Bronchial epithelial cell (primary cell): ENCODE measurements at regions not wholly inside any gene's neighbourhood (a gene's known extent, or its start where the extent isn't known, plus 50 kb on each side); places are given as distances from the start of the nearest gene placed in this dataset.
A peak's percentile ranks its signal among the peaks of the same experiment; 100 is the strongest.

Experiments used
- DNase-seq: peaks from one replicate; pipeline ENCODE4 v3.0.0-alpha.2; 2010; ENCODE audit warnings: low read depth
- FAIRE-seq: peaks from 2 replicates; lab custom pipeline; 2011; peaks lifted over from hg19 to GRCh38; lab: Jason Lieb, UNC
- H3K27me3 ChIP-seq: 2 replicates; pipeline ENCODE4 v1.5.1; 2011; ENCODE audit warnings: low read length; ENCODE audit not compliant: control insufficient read depth, insufficient read depth
- H3K36me3 ChIP-seq: 2 replicates; pipeline ENCODE4 v1.5.1; 2011; ENCODE audit warnings: low read length; ENCODE audit not compliant: control insufficient read depth, insufficient read depth
- H3K4me3 ChIP-seq: 2 replicates; pipeline ENCODE4 v1.5.1; 2011; ENCODE audit warnings: mild to moderate bottlenecking, low read depth, low read length, control low read depth
- CTCF ChIP-seq: IDR thresholded peaks from 2 replicates; pipeline ENCODE4 v1.5.1; 2011; ENCODE audit warnings: mild to moderate bottlenecking, moderate library complexity, low read length, control low read depth, inconsistent platforms; ENCODE audit not compliant: insufficient read depth, severe bottlenecking

GRCh38 chr5:17326600-17327037, 109.2 kb downstream of the BASP1 start:
- FAIRE-seq, result no peak
- Histone ChIP-seq H3K36me3 (no peaks in the 10 kb centered on the region), H3K4me3 (no peak overlapping the region), H3K27me3 (no peaks in the 10 kb centered on the region)
- no peak for TF ChIP-seq CTCF
- DNase-seq, result no peak

- TF ChIP-seq CTCF, result no peak
- no peaks in the 10 kb centered on the region for H3K27me3 ChIP-seq
- DNase-seq (no peak), FAIRE-seq (no peak)
- no peaks in the 10 kb centered on the region for H3K36me3 ChIP-seq
- no peak overlapping the region for H3K4me3 ChIP-seq
Measured at GRCh38 chr5:17327048-17327625, 109.7 kb downstream of the BASP1 start.

- H3K27me3 ChIP-seq, result no peaks in the 10 kb centered on the region
- FAIRE-seq (no peak), DNase-seq (no peak)
- H3K36me3 ChIP-seq, result no peaks in the 10 kb centered on the region
- TF ChIP-seq CTCF, result no peak
- H3K4me3 ChIP-seq, result no peak overlapping the region
Measured at GRCh38 chr5:17329571-17329970, 112.1 kb downstream of the BASP1 start.

- Histone ChIP-seq H3K4me3 (no peak overlapping the region), H3K27me3 (no peaks in the 10 kb centered on the region), H3K36me3 (no peaks in the 10 kb centered on the region)
- no peak for FAIRE-seq
- peak; percentile 50 for DNase-seq
- no peak for TF ChIP-seq CTCF
Measured at GRCh38 chr5:17330386-17330785, 113.0 kb downstream of the BASP1 start.

GRCh38 chr5:17331651-17332050, 114.2 kb downstream of the BASP1 start:
- Histone ChIP-seq H3K36me3 (no peaks in the 10 kb centered on the region), H3K4me3 (no peak overlapping the region), H3K27me3 (no peaks in the 10 kb centered on the region)
- DNase-seq (no peak), FAIRE-seq (no peak)
- TF ChIP-seq CTCF, result no peak

- no peak for FAIRE-seq
- TF ChIP-seq CTCF, result no peak
Measured at GRCh38 chr5:17333755-17334154, 116.3 kb downstream of the BASP1 start.

More at GRCh38 chr5:17333755-17334154, 116.3 kb downstream of the BASP1 start:
- DNase-seq, result no peak
- Histone ChIP-seq H3K27me3 (no peaks in the 10 kb centered on the region), H3K36me3 (no peaks in the 10 kb centered on the region), H3K4me3 (no peak overlapping the region)
